KMS-11 (cell line): ENCODE measurements at regions not wholly inside any gene's neighbourhood (a gene's known extent, or its start where the extent isn't known, plus 50 kb on each side); places are given as distances from the start of the nearest gene placed in this dataset.

Source experiments
- H2AFZ ChIP-seq: fragments of 200-600 bp; sonication (generic); 2 replicates; pipeline ENCODE4 v1.6.1; 2016; ENCODE audit warnings: antibody characterized with exemption, mixed run types, low read depth
- H3K27ac ChIP-seq: fragments of 200-600 bp; sonication (generic); 2 replicates; pipeline ENCODE4 v1.6.1; 2016; ENCODE audit warnings: mild to moderate bottlenecking, mixed run types
- H3K27me3 ChIP-seq: fragments of 200-600 bp; sonication (generic); 2 replicates; pipeline ENCODE4 v1.6.1; 2017; ENCODE audit warnings: mild to moderate bottlenecking, low read depth, mixed run types, moderate library complexity; ENCODE audit not compliant: insufficient read depth
- H3K36me3 ChIP-seq: fragments of 200-600 bp; sonication (generic); 2 replicates; pipeline ENCODE4 v1.6.1; 2017; ENCODE audit warnings: mild to moderate bottlenecking, mixed run types; ENCODE audit not compliant: insufficient read depth
- H3K4me1 ChIP-seq: fragments of 200-600 bp; sonication (generic); 2 replicates; pipeline ENCODE4 v1.6.1; 2016; ENCODE audit warnings: mild to moderate bottlenecking, low read depth, mixed run types; ENCODE audit not compliant: poor library complexity, severe bottlenecking
- H3K4me2 ChIP-seq: fragments of 200-600 bp; sonication (generic); 2 replicates; pipeline ENCODE4 v1.7.0; 2016; ENCODE audit warnings: mild to moderate bottlenecking, mixed run types
- H3K4me3 ChIP-seq: fragments of 200-600 bp; sonication (generic); IDR thresholded peaks from 2 replicates; pipeline ENCODE4 v1.6.1; 2017; ENCODE audit warnings: low read depth, low read length, mixed read lengths; ENCODE audit not compliant: insufficient read depth
- H3K79me2 ChIP-seq: fragments of 200-600 bp; sonication (generic); 2 replicates; pipeline ENCODE4 v1.6.1; 2016; ENCODE audit warnings: low read depth, mixed run types; ENCODE audit not compliant: insufficient read depth
- H3K9ac ChIP-seq: fragments of 200-600 bp; sonication (generic); 2 replicates; pipeline ENCODE4 v1.6.1; 2016; ENCODE audit warnings: mild to moderate bottlenecking, mixed run types
- H4K20me1 ChIP-seq: fragments of 200-600 bp; sonication (generic); 2 replicates; pipeline ENCODE4 v1.6.1; 2016; ENCODE audit warnings: mild to moderate bottlenecking, mixed run types; ENCODE audit not compliant: insufficient read depth
- CTCF ChIP-seq: fragments of 200-600 bp; sonication (generic); conservative IDR thresholded peaks from 2 replicates; pipeline ENCODE4 v1.6.1; 2017; ENCODE audit warnings: low read depth, mild to moderate bottlenecking, antibody characterized with exemption, low read length, moderate library complexity, mixed read lengths

GRCh38 chr16:7278636-7279035 is 54.0 kb upstream of the RBFOX1 start:
- no peak overlapping the region for H3K27ac ChIP-seq
- H3K4me1 ChIP-seq: no peaks in the 10 kb centered on the region
- no peaks in the 10 kb centered on the region for H4K20me1 ChIP-seq
- H3K79me2 ChIP-seq: no peaks in the 10 kb centered on the region
- no peak overlapping the region for H2AFZ ChIP-seq
- no peaks in the 10 kb centered on the region for H3K27me3 ChIP-seq
- no peak overlapping the region for H3K4me2 ChIP-seq
- no peaks in the 10 kb centered on the region for H3K36me3 ChIP-seq
- H3K4me3 ChIP-seq: no peak overlapping the region
- H3K9ac ChIP-seq: no peak overlapping the region
- TF ChIP-seq CTCF: no peak

- Histone ChIP-seq H3K36me3 (no peaks in the 10 kb centered on the region), H4K20me1 (no peaks in the 10 kb centered on the region), H2AFZ (no peak overlapping the region), H3K4me2 (no peak overlapping the region), H3K4me1 (no peaks in the 10 kb centered on the region), H3K4me3 (no peak overlapping the region), H3K9ac (no peak overlapping the region), H3K27ac (no peak overlapping the region), H3K27me3 (no peaks in the 10 kb centered on the region), H3K79me2 (no peaks in the 10 kb centered on the region)
- TF ChIP-seq CTCF: no peak
Observed at GRCh38 chr16:7272567-7273158, 60.0 kb upstream of the RBFOX1 start.

- H3K4me3 ChIP-seq: no peak overlapping the region
- no peak overlapping the region for H3K4me2 ChIP-seq
- no peaks in the 10 kb centered on the region for H3K27me3 ChIP-seq
- H4K20me1 ChIP-seq: no peaks in the 10 kb centered on the region
- no peak overlapping the region for H3K27ac ChIP-seq
- H3K4me1 ChIP-seq: no peaks in the 10 kb centered on the region
- no peak for TF ChIP-seq CTCF
- H3K36me3 ChIP-seq: no peaks in the 10 kb centered on the region
- no peaks in the 10 kb centered on the region for H3K79me2 ChIP-seq
- H3K9ac ChIP-seq: no peak overlapping the region
- H2AFZ ChIP-seq: no peak overlapping the region
Observed at GRCh38 chr16:7271486-7271885, 61.2 kb upstream of the RBFOX1 start.

- Histone ChIP-seq H4K20me1 (no peaks in the 10 kb centered on the region), H3K4me3 (no peak overlapping the region), H3K27ac (no peak overlapping the region), H3K79me2 (no peaks in the 10 kb centered on the region), H3K4me1 (no peaks in the 10 kb centered on the region), H2AFZ (no peak overlapping the region), H3K27me3 (no peaks in the 10 kb centered on the region), H3K36me3 (no peaks in the 10 kb centered on the region), H3K9ac (no peak overlapping the region), H3K4me2 (no peak overlapping the region)
- TF ChIP-seq CTCF: no peak
Observed at GRCh38 chr16:7270823-7271222, 61.8 kb upstream of the RBFOX1 start.
